Heart left ventricle (tissue), 13 donors: ENCODE measurements at regions not wholly inside any gene's neighbourhood (a gene's known extent, or its start where the extent isn't known, plus 50 kb on each side); places are given as distances from the start of the nearest gene placed in this dataset.

Source experiments
- POLR2A ChIP-seq, 2 donors: fragments of 450-650 bp; IDR thresholded peaks; one replicate each; pipeline ENCODE4 v1.6.1; 2017; ENCODE audit warnings: antibody characterized with exemption in 2 of 2, mild to moderate bottlenecking in 2 of 2, moderate library complexity in 2 of 2
- TF ChIP-seq, protein P1 (sequence below), 12 donors: fragments of 200-600 bp; sonication (generic) in 4 of 12; IDR thresholded peaks; one replicate each; pipeline versions ENCODE4 v1.5.0 to v1.8.0; 2018 to 2022; ENCODE audit warnings: antibody characterized with exemption in 12 of 12, mild to moderate bottlenecking in 5 of 12
- donor health status: ischemic (EF 13 %, LVEDD 7.1; RV severe dilation, severe dysfunction).
- donor health status: DM: no; HTN: yes; CAD: no.
- donor health status: DM: no; HTN: no; CAD: no.
- donor health status: ischemic (EF 25% LVEDD 6.9; RV normal size, moderate dysfunction).
- donor health status: ischemic (EF 25% LVEDD 5.7; RV mildly dilated, moderate dysfunction).
- donor health status: ischemic (EF 35%, LVEDD 5.7; RV mildly dilated, moderate dysfunction).
- donor health status: nonischemic (EF 11% LVEDD 7.7; RV severe dilation, severe dysfunction).
- donor health status: DM: yes; HTN: yes; CAD: no.
- donor health status: PGD.
- donor health status: ischemic (EF 29% LVEDD 5.4; RV normal size, mild dysfunction).
- donor health status: nonischemic (EF 23%, LVEDD 6.1; RV moderate dilation, normal function).

GRCh38 chr5:157948738-157949410, 89.9 kb upstream of the CLINT1 start:
- TF ChIP-seq, protein P1, sequence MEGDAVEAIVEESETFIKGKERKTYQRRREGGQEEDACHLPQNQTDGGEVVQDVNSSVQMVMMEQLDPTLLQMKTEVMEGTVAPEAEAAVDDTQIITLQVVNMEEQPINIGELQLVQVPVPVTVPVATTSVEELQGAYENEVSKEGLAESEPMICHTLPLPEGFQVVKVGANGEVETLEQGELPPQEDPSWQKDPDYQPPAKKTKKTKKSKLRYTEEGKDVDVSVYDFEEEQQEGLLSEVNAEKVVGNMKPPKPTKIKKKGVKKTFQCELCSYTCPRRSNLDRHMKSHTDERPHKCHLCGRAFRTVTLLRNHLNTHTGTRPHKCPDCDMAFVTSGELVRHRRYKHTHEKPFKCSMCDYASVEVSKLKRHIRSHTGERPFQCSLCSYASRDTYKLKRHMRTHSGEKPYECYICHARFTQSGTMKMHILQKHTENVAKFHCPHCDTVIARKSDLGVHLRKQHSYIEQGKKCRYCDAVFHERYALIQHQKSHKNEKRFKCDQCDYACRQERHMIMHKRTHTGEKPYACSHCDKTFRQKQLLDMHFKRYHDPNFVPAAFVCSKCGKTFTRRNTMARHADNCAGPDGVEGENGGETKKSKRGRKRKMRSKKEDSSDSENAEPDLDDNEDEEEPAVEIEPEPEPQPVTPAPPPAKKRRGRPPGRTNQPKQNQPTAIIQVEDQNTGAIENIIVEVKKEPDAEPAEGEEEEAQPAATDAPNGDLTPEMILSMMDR (IDR thresholded peaks at IDR 0.05) = peak; percentile 79 to 95 (median 88)
- no peak for TF ChIP-seq POLR2A (IDR thresholded peaks at IDR 0.05)
